ENCODE measurements at regions not wholly inside any gene's neighbourhood (a gene's known extent, or its start where the extent isn't known, plus 50 kb on each side); places are given as distances from the start of the nearest gene placed in this dataset.

- Histone ChIP-seq H3K4me3 (no peak overlapping the region), H3K27ac (no peak overlapping the region), H3K4me1 (no peaks in the 10 kb centered on the region), H3K9me3 (peaks cover 0 to 6% (median 0%) of the 10 kb centered on the region in 12 donors), H3K27me3 (peaks cover 0 to 38% (median 3%) of the 10 kb centered on the region in 9 donors), H3K36me3 (no peaks in the 10 kb centered on the region)
- 67 to 74% (median 72%) methylated on average over 22 of the region's 22 CpGs for WGBS, 4 donors
- ATAC-seq (no peak), DNase-seq (no peak)
- no peak for TF ChIP-seq POLR2A (IDR thresholded peaks at IDR 0.05)
- TF ChIP-seq, protein P1, sequence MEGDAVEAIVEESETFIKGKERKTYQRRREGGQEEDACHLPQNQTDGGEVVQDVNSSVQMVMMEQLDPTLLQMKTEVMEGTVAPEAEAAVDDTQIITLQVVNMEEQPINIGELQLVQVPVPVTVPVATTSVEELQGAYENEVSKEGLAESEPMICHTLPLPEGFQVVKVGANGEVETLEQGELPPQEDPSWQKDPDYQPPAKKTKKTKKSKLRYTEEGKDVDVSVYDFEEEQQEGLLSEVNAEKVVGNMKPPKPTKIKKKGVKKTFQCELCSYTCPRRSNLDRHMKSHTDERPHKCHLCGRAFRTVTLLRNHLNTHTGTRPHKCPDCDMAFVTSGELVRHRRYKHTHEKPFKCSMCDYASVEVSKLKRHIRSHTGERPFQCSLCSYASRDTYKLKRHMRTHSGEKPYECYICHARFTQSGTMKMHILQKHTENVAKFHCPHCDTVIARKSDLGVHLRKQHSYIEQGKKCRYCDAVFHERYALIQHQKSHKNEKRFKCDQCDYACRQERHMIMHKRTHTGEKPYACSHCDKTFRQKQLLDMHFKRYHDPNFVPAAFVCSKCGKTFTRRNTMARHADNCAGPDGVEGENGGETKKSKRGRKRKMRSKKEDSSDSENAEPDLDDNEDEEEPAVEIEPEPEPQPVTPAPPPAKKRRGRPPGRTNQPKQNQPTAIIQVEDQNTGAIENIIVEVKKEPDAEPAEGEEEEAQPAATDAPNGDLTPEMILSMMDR (IDR thresholded peaks at IDR 0.05) = no peak
- intact Hi-C loops (cut with DNase I) = no loop called here
Measured at GRCh38 chr14:96625426-96625985, 123.3 kb downstream of the PAPOLA start.

GRCh38 chr14:96626121-96626768, 124.1 kb downstream of the PAPOLA start:
- WGBS, 4 donors = 52 to 62% (median 60%) methylated on average over 16 of the region's 16 CpGs
- Histone ChIP-seq H3K4me3 (no peak overlapping the region), H3K4me1 (no peaks in the 10 kb centered on the region), H3K27me3 (peaks cover 0 to 37% (median 3%) of the 10 kb centered on the region in 9 donors), H3K36me3 (no peaks in the 10 kb centered on the region), H3K27ac (no peak overlapping the region), H3K9me3 (peaks cover 0 to 6% (median 0%) of the 10 kb centered on the region in 12 donors)
- TF ChIP-seq, protein P1 (IDR thresholded peaks at IDR 0.05) = no peak
- TF ChIP-seq POLR2A (IDR thresholded peaks at IDR 0.05) = no peak
- DNase-seq = no peak
- intact Hi-C loops (cut with DNase I) = no loop called here
- ATAC-seq = no peak

DNA sequence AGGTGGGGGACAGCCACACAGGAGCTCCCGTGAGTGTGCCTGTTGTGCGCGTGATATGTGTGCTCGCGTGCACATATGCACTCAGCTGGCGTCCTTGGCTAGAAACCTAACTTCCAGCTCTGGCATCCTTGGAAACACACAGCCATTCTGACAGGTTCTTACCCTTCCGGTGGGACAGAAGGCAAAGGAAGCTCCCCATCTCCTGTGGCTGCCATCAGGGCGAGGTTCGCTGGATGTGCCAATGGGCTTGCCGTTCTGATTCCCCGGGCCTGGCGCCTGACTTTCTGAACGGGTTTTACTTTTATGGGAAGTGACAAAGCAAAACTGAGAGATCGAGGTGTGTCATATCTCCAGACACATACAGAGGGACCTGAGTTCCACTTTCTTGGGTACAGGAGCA, 124.7 kb downstream of the PAPOLA start:
- 65 to 70% (median 68%) methylated on average over 11 to 14 of the region's 14 CpGs for WGBS, 4 donors
- Histone ChIP-seq H3K4me1 (no peaks in the 10 kb centered on the region), H3K4me3 (no peak overlapping the region), H3K36me3 (no peaks in the 10 kb centered on the region), H3K27ac (no peak overlapping the region), H3K27me3 (peaks cover 0 to 37% (median 3%) of the 10 kb centered on the region in 9 donors), H3K9me3 (peaks cover 0 to 6% (median 0%) of the 10 kb centered on the region in 12 donors)
- TF ChIP-seq, protein P1 (IDR thresholded peaks at IDR 0.05) = no peak
- TF ChIP-seq POLR2A (IDR thresholded peaks at IDR 0.05) = no peak
- intact Hi-C loops (cut with DNase I) = no loop called here
- DNase-seq = no peak
- no peak for ATAC-seq

GRCh38 chr14:96627386-96627785, 125.2 kb downstream of the PAPOLA start:
- intact Hi-C loops (cut with DNase I) = no loop called here
- no peak overlapping the region for H3K27ac ChIP-seq
- 33 to 49% (median 47%) methylated on average over 4 of the region's 4 CpGs for WGBS, 4 donors
- peaks cover 0 to 6% (median 0%) of the 10 kb centered on the region in 12 donors for H3K9me3 ChIP-seq
- H3K27me3 ChIP-seq = peaks cover 0 to 36% (median 1%) of the 10 kb centered on the region in 9 donors
- no peak for TF ChIP-seq POLR2A (IDR thresholded peaks at IDR 0.05)
- TF ChIP-seq, protein P1 (IDR thresholded peaks at IDR 0.05) = no peak
- no peak overlapping the region for H3K4me3 ChIP-seq
- no peak for DNase-seq
- H3K4me1 ChIP-seq = no peaks in the 10 kb centered on the region
- no peaks in the 10 kb centered on the region for H3K36me3 ChIP-seq
- no peak for ATAC-seq
